Left lung (tissue), 4 donors: ENCODE measurements at regions not wholly inside any gene's neighbourhood (a gene's known extent, or its start where the extent isn't known, plus 50 kb on each side); places are given as distances from the start of the nearest gene placed in this dataset.
"Not testable (repeated sequence)": the region's sequence is repeated elsewhere in the genome, so short reads cannot be mapped to it uniquely, and the experiment has no call there.

Source experiments
- ATAC-seq: fragments of 200-7000 bp; cut with Tn5 transposase; one replicate; pipeline ENCODE4 v1.9.1; 2020; ENCODE audit warnings: moderate library complexity
- DNase-seq, 4 donors: peaks; one replicate each; pipeline ENCODE4 v3.0.0-alpha.2; 2013 to 2020
- H3K27ac ChIP-seq, 2 donors: fragments of 200-600 bp; sonication (generic) in 1 of 2; one replicate each; pipeline versions ENCODE4 v1.5.0 to v1.8.0; 2020 to 2021
- H3K27me3 ChIP-seq, 2 donors: fragments of 200-600 bp; sonication (generic) in 1 of 2; one replicate each; pipeline versions ENCODE4 v1.5.0 to v1.8.0; 2020 to 2021
- H3K36me3 ChIP-seq, 2 donors: fragments of 200-600 bp; sonication (generic) in 1 of 2; one replicate each; pipeline versions ENCODE4 v1.5.0 to v1.8.0; 2020 to 2021
- H3K4me1 ChIP-seq, 2 donors: fragments of 200-600 bp; one replicate each; pipeline ENCODE4 v1.8.0; 2021
- H3K4me3 ChIP-seq, 2 donors: fragments of 200-600 bp; sonication (generic) in 1 of 2; one replicate each; pipeline versions ENCODE4 v1.5.0 to v1.8.0; 2020 to 2021; ENCODE audit warnings: mild to moderate bottlenecking in 1 of 2
- H3K9me3 ChIP-seq, 2 donors: fragments of 200-600 bp; sonication (generic) in 1 of 2; one replicate each; pipeline versions ENCODE4 v1.5.0 to v1.8.0; 2020 to 2021
- intact Hi-C, 2 donors: fragments of 100-400 bp; cut with DNase I; formaldehyde crosslinking; loops; one replicate each; pipeline versions ENCODE4 v1.11.2 to v1.14.2; 2022
- TF ChIP-seq, protein P1 (sequence below), 2 donors: fragments of 200-600 bp; sonication (generic) in 1 of 2; IDR thresholded peaks; one replicate each; pipeline versions ENCODE4 v1.5.0 to v1.8.0; 2021; ENCODE audit warnings: antibody characterized with exemption in 2 of 2
- donor health status: DM: no; HTN: yes; CAD: no.
- donor health status: DM: no; HTN: no; CAD: no.

DNA sequence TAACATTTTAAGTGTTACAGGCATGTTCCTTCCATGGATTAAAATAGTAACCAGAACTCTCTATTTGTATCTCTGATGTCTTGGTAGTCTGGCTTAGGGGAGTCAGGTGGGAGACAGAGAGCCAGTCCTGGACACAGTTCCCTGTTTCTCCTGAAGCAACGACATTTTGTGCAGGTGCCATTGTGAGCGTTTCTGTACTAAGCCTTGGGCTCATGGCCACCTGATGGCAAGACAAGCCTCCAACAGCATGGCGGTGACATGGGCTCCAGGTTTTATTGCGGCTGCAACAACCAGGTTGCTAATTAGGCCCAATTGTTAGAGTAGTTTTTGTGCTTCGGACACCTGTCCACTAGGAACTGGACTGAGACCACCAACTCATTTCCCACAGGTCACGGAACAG, 105.3 kb downstream of the PRDM13 start:
- Histone ChIP-seq H3K4me3 (no peak overlapping the region), H3K36me3 (no peaks in the 10 kb centered on the region), H3K27me3 (no peaks in the 10 kb centered on the region), H3K9me3 (no peaks in the 10 kb centered on the region), H3K4me1 (no peaks in the 10 kb centered on the region), H3K27ac (no peak overlapping the region)
- TF ChIP-seq, protein P1, sequence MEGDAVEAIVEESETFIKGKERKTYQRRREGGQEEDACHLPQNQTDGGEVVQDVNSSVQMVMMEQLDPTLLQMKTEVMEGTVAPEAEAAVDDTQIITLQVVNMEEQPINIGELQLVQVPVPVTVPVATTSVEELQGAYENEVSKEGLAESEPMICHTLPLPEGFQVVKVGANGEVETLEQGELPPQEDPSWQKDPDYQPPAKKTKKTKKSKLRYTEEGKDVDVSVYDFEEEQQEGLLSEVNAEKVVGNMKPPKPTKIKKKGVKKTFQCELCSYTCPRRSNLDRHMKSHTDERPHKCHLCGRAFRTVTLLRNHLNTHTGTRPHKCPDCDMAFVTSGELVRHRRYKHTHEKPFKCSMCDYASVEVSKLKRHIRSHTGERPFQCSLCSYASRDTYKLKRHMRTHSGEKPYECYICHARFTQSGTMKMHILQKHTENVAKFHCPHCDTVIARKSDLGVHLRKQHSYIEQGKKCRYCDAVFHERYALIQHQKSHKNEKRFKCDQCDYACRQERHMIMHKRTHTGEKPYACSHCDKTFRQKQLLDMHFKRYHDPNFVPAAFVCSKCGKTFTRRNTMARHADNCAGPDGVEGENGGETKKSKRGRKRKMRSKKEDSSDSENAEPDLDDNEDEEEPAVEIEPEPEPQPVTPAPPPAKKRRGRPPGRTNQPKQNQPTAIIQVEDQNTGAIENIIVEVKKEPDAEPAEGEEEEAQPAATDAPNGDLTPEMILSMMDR (IDR thresholded peaks at IDR 0.05) = no peak
- intact Hi-C loops = no loop called here
- DNase-seq (no peak), ATAC-seq (no peak)

DNA sequence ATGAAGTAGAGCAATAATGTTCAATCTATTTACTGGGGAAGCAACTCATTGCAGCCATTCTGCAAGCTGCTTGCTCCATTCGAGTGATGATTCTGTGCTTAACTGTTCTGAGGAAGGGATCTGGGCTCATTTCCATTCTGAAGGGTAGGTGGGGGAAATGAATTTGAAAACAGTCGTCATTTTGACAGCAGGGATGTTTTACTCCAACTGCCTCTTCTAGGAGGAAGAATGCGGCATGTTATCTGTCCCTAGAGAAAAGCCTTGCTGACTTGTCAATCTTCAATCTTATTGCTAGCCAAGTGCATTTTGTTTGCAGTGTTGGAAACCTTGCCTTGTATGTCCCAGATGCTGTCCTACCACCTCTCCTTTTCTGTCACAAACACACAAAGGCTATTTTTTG, 105.9 kb downstream of the PRDM13 start:
- Histone ChIP-seq H3K4me3 (no peak overlapping the region), H3K9me3 (no peaks in the 10 kb centered on the region), H3K27me3 (no peaks in the 10 kb centered on the region), H3K4me1 (no peaks in the 10 kb centered on the region), H3K27ac (no peak overlapping the region), H3K36me3 (no peaks in the 10 kb centered on the region)
- intact Hi-C loops = no loop called here
- TF ChIP-seq, protein P1 (IDR thresholded peaks at IDR 0.05) = no peak
- ATAC-seq (no peak), DNase-seq (no peak)

DNA sequence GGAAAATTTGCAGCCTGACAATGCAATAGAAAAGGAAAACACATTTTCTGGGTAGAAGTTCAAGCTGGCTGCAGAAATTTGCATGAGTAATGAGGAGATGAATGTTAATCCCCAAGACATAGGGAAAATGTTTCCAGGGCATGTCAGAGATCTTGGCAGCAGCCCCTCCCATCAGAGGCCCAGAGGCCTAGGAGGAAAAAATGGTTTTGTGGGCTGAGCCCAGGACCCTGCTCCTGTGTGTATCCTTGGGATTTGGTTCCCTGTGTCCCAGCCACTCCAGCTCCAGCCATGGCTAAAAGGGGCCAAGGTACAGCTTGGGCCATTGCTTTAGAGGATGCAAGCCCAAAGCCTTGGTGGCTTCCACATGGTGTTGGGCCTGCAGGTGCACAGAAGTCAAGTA, 115.4 kb downstream of the PRDM13 start:
- H3K27me3 ChIP-seq, H3K4me3 ChIP-seq, intact Hi-C loops, H3K36me3 ChIP-seq, ATAC-seq, H3K27ac ChIP-seq, DNase-seq, H3K4me1 ChIP-seq: not testable (repeated sequence)
- H3K9me3 ChIP-seq = peaks cover 0 to 12% of the 10 kb centered on the region in 2 donors

DNA sequence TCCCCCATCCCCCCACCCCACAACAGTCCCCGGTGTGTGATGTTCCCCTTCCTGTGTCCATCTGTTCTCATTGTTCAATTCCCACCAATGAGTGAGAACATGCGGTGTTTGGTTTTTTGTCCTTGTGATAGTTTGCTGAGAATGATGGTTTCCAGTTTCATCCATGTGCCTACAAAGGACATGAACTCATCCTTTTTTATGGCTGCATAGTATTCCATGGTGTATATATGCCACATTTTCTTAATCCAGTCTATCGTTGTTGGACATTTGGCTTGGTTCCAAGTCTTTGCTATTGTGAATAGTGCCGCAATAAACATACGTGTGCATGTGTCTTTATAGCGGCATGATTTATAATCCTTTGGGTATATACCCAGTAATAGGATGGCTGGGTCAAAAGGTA, 123.6 kb downstream of the PRDM13 start:
- H3K36me3 ChIP-seq, ATAC-seq, H3K27ac ChIP-seq, H3K9me3 ChIP-seq, H3K27me3 ChIP-seq, intact Hi-C loops, H3K4me3 ChIP-seq, DNase-seq, H3K4me1 ChIP-seq: not testable (repeated sequence)

DNA sequence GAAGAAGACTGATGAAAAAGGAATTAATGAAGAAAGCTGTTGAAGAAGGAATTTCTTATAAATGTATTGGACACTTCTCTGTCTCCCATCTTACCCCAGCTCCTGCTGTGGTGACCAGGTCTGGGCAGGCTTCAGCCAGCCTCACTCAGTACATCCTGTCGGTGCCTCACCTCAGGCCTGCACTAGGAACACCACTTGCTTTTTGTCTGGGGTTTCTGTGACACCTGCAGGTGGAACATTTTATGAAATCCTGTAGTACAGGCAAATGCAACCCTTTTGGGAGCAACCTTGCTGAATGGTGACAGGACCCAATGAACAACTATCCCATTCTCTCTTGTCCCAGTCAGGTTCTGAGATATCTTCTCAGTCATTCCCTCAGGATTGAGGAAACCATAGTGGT, 129.7 kb downstream of the PRDM13 start:
- ATAC-seq (no peak), DNase-seq (no peak)
- Histone ChIP-seq H3K27ac (no peak overlapping the region), H3K27me3 (peaks cover 0 to 30% of the 10 kb centered on the region in 2 donors), H3K4me3 (no peak overlapping the region), H3K36me3 (no peaks in the 10 kb centered on the region), H3K4me1 (no peaks in the 10 kb centered on the region), H3K9me3 (no peaks in the 10 kb centered on the region)
- intact Hi-C loops = no loop called here
- TF ChIP-seq, protein P1 (IDR thresholded peaks at IDR 0.05) = no peak

DNA sequence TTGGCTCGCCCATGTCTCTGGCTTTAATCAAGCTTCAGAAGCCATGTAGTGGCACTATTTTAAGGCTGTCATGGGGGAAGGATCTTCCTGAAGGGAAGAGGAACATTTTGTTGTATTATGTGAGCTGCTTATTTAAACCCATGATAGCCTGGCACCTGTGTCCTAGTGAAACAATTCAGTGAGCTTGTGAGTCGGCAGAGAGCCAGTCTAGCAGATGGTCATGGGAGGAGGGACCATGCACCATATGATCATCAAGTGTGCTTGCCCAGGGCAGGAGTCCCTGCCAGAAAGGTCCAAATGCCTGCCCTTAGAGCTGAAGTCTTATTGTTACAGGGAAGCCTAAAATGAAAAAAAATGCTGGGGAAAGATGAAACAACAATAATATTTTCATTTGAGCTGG, 132.9 kb downstream of the PRDM13 start:
- Histone ChIP-seq H3K9me3 (no peaks in the 10 kb centered on the region), H3K4me3 (no peak overlapping the region), H3K36me3 (no peaks in the 10 kb centered on the region), H3K27me3 (peaks cover 0 to 44% of the 10 kb centered on the region in 2 donors), H3K4me1 (no peaks in the 10 kb centered on the region), H3K27ac (no peak overlapping the region)
- TF ChIP-seq, protein P1 (IDR thresholded peaks at IDR 0.05) = no peak
- no peak for DNase-seq
- intact Hi-C loops = no loop called here
- no peak for ATAC-seq
